Heart right ventricle (tissue), 16 donors: ENCODE measurements at regions not wholly inside any gene's neighbourhood (a gene's known extent, or its start where the extent isn't known, plus 50 kb on each side); places are given as distances from the start of the nearest gene placed in this dataset.

Source experiments
- ATAC-seq, 8 donors: fragments of 200-7000 bp; cut with Tn5 transposase; one replicate each; pipeline ENCODE4 v1.9.1; 2020; ENCODE audit warnings: mild to moderate bottlenecking in 8 of 8, moderate library complexity in 8 of 8, moderate number of reproducible peaks in 1 of 8
- DNase-seq, 2 donors: peaks; one replicate each; pipeline ENCODE4 v3.0.0-alpha.2; 2020
- H3K27ac ChIP-seq, 10 donors: fragments of 200-600 bp; sonication (generic) in 2 of 10; one replicate each; pipeline versions ENCODE4 v1.5.0 to v1.8.0; 2020 to 2022; ENCODE audit warnings: mild to moderate bottlenecking in 3 of 10
- H3K27me3 ChIP-seq, 7 donors: fragments of 200-600 bp; one replicate each; pipeline ENCODE4 v1.8.0; 2021 to 2022; ENCODE audit warnings: mild to moderate bottlenecking in 2 of 7
- H3K36me3 ChIP-seq, 9 donors: fragments of 200-600 bp; sonication (generic) in 1 of 9; one replicate each; pipeline versions ENCODE4 v1.5.0 to v1.8.0; 2020 to 2022; ENCODE audit warnings: mild to moderate bottlenecking in 2 of 9
- H3K4me1 ChIP-seq, 9 donors: fragments of 200-600 bp; sonication (generic) in 1 of 9; one replicate each; pipeline versions ENCODE4 v1.5.0 to v1.8.0; 2020 to 2022; ENCODE audit warnings: mild to moderate bottlenecking in 4 of 9
- H3K4me3 ChIP-seq, 10 donors: fragments of 200-600 bp; sonication (generic) in 2 of 10; one replicate each; pipeline versions ENCODE4 v1.5.0 to v1.8.0; 2020 to 2022; ENCODE audit warnings: mild to moderate bottlenecking in 7 of 10, moderate library complexity in 2 of 10
- H3K9me3 ChIP-seq, 11 donors: fragments of 200-600 bp in 10 of 11; sonication (generic) in 2 of 11; one replicate each; pipeline versions ENCODE4 v1.5.0 to v1.8.0; 2013 to 2022; ENCODE audit warnings: mild to moderate bottlenecking in 2 of 11, control low read depth in 1 of 11, moderate library complexity in 1 of 11
- WGBS, 2 donors: extraction: QIAGEN DNeasy Blood & Tissue Kit; methylation state at CpG; one replicate each; pipeline ENCODE4 v1.1.7; 2013; ENCODE audit warnings: inconsistent platforms in 1 of 2; 5-methylcytosine and 5-hydroxymethylcytosine counted together
- intact Hi-C, 10 donors: fragments of 100-400 bp; cut with DNase I; formaldehyde crosslinking; loops; one replicate each; pipeline versions ENCODE4 v1.11.1 to v1.14.2; 2022
- TF ChIP-seq, protein P1 (sequence below), 9 donors: fragments of 200-600 bp; sonication (generic) in 2 of 9; IDR thresholded peaks; one replicate each; pipeline versions ENCODE4 v1.5.0 to v1.8.0; 2021 to 2022; ENCODE audit warnings: antibody characterized with exemption in 9 of 9, mild to moderate bottlenecking in 5 of 9, moderate library complexity in 1 of 9
- donor health status: Arrhythmogenic right ventricular cardiomyopathy.
- donor health status: ischemic (EF 13 %, LVEDD 7.1; RV severe dilation, severe dysfunction).
- donor health status: healthy with polysubstance abuse.
- donor health status: DM: no; HTN: yes; CAD: no.
- donor health status: DM: no; HTN: no; CAD: no.
- donor health status: ischemic (EF 25% LVEDD 6.9; RV normal size, moderate dysfunction).
- donor health status: ischemic (EF 25% LVEDD 5.7; RV mildly dilated, moderate dysfunction).
- donor health status: healthy.
- donor health status: DM: yes; HTN: yes; CAD: no.
- donor health status: Ischemic cardiomyopathy.
- donor health status: ischemic (EF 35%, LVEDD 5.7; RV mildly dilated, moderate dysfunction).
- donor health status: nonischemic (EF 11% LVEDD 7.7; RV severe dilation, severe dysfunction).
- donor health status: DM: yes; HTN: yes; CAD: no.
- donor health status: PGD.
- donor health status: ischemic (EF 29% LVEDD 5.4; RV normal size, mild dysfunction).
- donor health status: nonischemic (EF 23%, LVEDD 6.1; RV moderate dilation, normal function).

DNA sequence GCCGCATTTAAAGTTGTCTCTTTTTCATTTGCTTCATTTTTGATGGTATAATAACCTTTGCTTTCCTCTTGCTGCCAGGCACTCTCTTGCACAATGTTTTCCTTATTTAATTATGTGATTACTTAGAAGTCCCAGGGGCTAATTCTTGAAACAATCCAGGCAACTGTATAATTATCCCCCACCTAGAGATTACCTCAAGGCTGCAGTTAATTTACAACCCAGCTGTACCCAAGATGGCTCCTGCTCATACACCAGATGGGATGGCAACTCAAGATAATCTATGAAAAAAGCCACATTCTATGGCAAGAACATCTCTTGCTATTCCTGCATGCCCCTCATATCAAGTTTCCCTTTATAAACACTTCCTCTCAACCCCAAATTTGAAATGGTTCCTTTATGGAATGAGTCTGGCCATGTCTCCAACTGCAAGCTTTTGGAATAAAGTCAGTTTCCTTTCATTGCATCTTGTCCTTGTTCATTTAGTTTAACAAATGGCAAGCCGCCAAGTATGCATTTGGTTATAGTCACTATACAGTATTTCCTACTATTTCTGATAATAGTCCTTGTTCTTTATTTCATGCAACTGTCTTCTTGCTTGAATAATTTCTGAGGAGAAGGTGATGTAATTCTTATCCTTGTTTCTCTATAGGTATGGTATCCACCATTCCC is 1042.6 kb downstream of the PLA2G4A start:
- TF ChIP-seq, protein P1, sequence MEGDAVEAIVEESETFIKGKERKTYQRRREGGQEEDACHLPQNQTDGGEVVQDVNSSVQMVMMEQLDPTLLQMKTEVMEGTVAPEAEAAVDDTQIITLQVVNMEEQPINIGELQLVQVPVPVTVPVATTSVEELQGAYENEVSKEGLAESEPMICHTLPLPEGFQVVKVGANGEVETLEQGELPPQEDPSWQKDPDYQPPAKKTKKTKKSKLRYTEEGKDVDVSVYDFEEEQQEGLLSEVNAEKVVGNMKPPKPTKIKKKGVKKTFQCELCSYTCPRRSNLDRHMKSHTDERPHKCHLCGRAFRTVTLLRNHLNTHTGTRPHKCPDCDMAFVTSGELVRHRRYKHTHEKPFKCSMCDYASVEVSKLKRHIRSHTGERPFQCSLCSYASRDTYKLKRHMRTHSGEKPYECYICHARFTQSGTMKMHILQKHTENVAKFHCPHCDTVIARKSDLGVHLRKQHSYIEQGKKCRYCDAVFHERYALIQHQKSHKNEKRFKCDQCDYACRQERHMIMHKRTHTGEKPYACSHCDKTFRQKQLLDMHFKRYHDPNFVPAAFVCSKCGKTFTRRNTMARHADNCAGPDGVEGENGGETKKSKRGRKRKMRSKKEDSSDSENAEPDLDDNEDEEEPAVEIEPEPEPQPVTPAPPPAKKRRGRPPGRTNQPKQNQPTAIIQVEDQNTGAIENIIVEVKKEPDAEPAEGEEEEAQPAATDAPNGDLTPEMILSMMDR (IDR thresholded peaks at IDR 0.05), result no peak
- DNase-seq, result no peak
- Histone ChIP-seq H3K27me3 (no peaks in the 10 kb centered on the region), H3K27ac (no peak overlapping the region), H3K4me3 (no peak overlapping the region), H3K4me1 (no peaks in the 10 kb centered on the region), H3K36me3 (no peaks in the 10 kb centered on the region), H3K9me3 (peaks cover 0 to 9% (median 0%) of the 10 kb centered on the region in 11 donors)
- WGBS, 2 donors, result 31 to 40% methylated on average over 2 of the region's 2 CpGs
- no peak for ATAC-seq
- intact Hi-C loops, result no loop called here

DNA sequence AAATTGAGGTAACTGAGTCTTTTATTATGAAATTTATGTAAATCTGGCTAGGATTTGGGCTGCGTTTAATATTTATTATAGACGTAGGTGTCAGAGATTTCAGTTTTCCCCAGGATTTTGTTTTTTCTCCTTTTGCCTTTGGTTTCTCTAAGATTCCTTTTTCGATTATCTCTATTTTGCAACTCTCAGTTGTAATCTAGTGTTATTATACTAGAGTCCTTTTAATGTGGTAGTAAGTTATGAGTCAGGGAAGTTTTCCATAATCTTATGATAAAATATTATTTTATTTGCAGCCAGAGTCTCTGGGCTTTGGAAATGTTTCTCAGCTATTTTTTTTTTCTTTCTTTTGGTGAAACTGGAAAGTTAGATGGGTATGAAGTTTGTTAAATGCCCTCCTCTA is 1043.8 kb downstream of the PLA2G4A start:
- H3K36me3 ChIP-seq, result no peaks in the 10 kb centered on the region
- DNase-seq, result no peak
- TF ChIP-seq, protein P1 (IDR thresholded peaks at IDR 0.05), result no peak
- no peak overlapping the region for H3K27ac ChIP-seq
- H3K9me3 ChIP-seq, result peaks cover 0 to 13% (median 0%) of the 10 kb centered on the region in 11 donors
- no peak for ATAC-seq
- H3K4me1 ChIP-seq, result no peaks in the 10 kb centered on the region
- no peaks in the 10 kb centered on the region for H3K27me3 ChIP-seq
- H3K4me3 ChIP-seq, result no peak overlapping the region
- intact Hi-C loops, result no loop called here
- WGBS, 2 donors, result 74 to 79% methylated on average over 3 of the region's 3 CpGs

DNA sequence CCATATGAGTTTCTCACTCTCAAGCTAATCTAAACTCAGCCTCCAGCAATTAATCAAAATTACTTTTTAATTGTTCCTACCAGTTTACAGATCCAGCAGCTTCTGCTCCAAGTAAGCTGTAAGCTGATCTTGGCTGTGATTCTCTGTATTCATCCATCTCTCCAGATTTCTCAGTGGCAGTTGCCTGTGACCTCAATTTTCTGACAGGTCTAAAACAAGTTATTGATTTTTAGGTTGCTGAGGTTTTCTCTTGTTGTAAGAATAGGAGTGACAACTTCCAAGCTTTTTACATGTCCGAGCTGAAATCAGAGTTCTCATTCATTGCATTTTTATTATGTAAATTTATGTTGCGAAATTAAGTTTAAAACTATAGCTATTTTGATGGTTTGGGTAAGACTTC is 1044.4 kb downstream of the PLA2G4A start:
- TF ChIP-seq, protein P1 (IDR thresholded peaks at IDR 0.05), result no peak
- DNase-seq (no peak), ATAC-seq (no peak)
- Histone ChIP-seq H3K9me3 (peaks cover 0 to 13% (median 0%) of the 10 kb centered on the region in 11 donors), H3K27me3 (no peaks in the 10 kb centered on the region), H3K36me3 (no peaks in the 10 kb centered on the region), H3K4me3 (no peak overlapping the region), H3K4me1 (no peaks in the 10 kb centered on the region), H3K27ac (no peak overlapping the region)
- 87 to 95% methylated on average over 2 of the region's 2 CpGs for WGBS, 2 donors
- intact Hi-C loops, result no loop called here

DNA sequence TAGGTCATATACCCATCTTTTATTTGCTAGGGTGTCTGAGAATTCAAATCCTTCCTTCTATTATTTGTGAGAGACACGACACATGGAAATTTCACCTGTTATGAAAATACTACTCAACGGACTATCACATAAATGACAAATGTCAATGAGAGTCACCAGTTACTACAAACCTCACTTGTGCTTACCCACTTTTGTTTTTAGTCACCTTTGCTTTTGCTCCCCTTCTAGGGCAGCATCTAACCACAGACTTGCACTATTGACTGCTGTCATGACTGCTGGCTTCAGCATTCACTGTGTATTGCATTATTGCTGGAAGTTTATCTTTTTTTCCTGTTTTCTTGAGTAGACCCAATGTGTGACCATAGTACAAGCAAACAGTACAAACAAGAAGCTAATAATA is 1048.0 kb downstream of the PLA2G4A start:
- DNase-seq (no peak), ATAC-seq (no peak)
- Histone ChIP-seq H3K9me3 (peaks cover 0 to 13% (median 0%) of the 10 kb centered on the region in 11 donors), H3K36me3 (no peaks in the 10 kb centered on the region), H3K27me3 (no peaks in the 10 kb centered on the region), H3K4me1 (no peaks in the 10 kb centered on the region), H3K27ac (no peak overlapping the region), H3K4me3 (no peak overlapping the region)
- TF ChIP-seq, protein P1 (IDR thresholded peaks at IDR 0.05), result no peak
- 94 to 98% methylated on average over 2 of the region's 2 CpGs for WGBS, 2 donors
- intact Hi-C loops, result no loop called here
